ENCODE measurements at regions not wholly inside any gene's neighbourhood (a gene's known extent, or its start where the extent isn't known, plus 50 kb on each side); places are given as distances from the start of the nearest gene placed in this dataset.

DNA sequence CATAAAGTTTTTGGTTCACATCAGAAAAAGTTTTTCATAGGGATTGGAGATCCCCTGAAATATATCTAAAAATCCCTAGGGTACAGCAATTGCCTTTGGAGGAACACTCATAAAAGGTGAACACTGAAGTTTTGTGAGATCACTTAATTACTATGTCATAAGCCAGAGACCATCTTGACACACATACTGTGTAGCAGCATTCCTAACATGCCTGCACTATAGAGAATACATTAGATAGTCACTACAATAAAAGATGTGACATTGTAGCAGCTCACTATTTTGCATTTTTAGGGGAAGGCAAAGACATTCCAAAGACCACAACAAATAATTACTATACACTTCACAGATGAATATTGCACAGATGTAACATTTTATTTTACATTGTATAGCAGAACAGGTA, 779.9 kb downstream of the KCNT2 start:
- DNase-seq (ENCODE audit: low read depth): no peak

DNA sequence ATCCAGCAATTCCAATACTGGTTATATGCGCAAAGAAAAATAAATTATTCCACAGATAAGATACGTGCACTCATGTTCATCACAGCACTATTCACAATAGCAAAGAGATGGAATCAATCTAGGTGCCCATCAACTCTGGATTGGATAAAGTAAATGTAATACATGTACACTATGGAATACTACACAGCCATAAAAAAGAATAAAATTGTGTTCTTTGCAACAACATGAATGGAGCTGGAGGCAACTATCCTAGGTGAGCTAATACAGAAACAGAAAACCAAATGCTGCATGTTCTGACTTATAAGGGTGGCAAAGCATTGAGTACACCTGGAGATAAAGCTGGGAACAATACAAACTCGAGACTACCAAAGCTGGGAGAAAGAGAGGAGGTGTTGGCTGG, 787.3 kb downstream of the KCNT2 start:
- no peak for DNase-seq (ENCODE audit: low read depth)

DNA sequence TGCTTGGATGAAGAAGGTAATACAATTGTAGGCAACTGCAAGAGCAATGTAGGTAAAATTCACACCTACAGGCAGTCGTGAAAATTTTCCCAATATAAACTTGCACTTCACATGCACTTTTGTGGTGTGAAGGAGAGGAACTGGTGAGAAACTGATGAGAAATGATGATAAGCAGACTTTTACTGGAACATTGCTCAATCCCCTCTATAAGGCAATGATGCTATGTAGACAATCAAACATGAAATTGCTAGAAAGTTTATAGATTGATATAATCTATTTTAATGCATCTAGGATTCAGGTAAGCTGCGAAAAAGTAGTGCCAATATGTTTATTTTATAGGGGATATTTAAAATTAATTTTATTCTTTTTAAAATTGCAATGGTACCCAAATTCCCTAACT, 802.2 kb downstream of the KCNT2 start:
- no peak for DNase-seq (ENCODE audit: low read depth)

DNA sequence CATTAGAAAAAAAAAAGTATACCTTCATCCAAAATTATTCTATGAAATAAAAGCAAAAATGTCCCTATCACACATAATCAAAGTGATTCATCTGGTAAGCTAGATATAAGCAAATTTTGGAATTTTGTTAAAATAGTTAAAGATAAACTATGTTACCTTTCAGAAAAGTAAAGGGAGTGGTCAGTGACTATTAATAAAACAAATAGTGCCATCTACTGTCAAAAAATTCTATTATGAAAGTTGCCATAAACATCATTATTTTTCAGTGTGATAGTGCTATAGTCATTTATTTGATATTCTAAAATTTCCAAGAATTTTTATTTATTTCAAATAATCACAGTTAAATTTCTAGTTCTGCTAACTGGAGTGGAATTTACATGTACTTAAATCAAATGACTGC, 803.7 kb downstream of the KCNT2 start:
- no peak for DNase-seq (ENCODE audit: low read depth)

DNA sequence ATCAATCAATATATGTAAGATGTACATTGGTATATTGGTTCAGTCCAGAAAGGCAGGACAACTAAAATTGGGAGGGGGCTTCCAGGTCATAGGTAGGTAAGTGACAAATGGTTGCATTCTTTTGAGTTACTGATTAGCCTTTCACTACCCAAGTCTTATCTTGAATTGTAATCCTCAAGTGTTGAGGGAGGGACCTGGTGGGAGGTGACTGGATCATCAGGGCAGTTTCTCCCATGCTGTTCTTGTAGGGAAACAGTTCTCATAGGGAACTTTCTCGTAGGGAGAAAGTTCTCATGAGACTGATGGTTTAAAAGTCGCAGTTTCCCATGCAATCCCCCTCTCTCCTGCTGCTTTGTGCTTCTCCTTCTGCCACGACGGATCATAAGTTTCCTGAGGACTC, 809.2 kb downstream of the KCNT2 start:
- no peak for DNase-seq (ENCODE audit: low read depth)

DNA sequence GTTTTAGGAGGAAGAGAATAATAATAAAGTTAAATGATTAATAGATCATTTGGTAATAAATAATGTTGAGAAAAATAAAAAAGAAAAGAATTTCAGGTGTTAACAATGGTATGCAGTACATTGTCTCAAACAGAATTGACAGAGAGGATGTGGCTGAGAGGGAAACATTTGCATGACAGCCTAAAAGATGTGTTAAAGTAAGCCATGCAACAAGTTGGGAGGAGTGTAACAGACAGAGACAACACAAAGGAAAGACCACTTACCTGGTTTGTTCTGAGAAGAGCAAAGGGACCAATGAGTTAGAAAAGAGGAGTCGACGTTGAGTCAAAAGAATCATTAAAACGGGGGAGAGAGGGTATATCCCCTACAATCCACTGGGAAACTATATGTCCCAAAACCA, 814.0 kb downstream of the KCNT2 start:
- DNase-seq (ENCODE audit: low read depth): no peak

DNA sequence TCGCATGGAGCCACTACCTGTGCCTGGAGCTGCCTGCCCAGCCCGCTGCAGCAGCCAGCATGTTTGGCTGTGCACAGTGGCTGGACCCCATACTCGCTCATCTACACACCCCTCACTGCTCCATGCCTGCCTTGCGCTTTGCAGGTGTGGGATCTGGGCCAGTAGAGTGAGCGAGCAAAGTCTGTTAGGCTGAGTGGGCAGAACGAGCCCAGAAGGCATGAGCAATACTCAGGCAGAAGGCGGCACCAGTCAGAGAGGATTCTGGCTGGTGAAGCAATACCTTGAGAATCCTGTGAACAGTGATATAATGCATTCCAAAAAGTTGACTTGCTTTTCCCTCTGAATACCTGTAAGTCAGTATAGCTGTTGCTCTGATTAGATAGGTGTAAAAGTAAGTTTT, 816.4 kb downstream of the KCNT2 start:
- DNase-seq (ENCODE audit: low read depth): no peak

DNA sequence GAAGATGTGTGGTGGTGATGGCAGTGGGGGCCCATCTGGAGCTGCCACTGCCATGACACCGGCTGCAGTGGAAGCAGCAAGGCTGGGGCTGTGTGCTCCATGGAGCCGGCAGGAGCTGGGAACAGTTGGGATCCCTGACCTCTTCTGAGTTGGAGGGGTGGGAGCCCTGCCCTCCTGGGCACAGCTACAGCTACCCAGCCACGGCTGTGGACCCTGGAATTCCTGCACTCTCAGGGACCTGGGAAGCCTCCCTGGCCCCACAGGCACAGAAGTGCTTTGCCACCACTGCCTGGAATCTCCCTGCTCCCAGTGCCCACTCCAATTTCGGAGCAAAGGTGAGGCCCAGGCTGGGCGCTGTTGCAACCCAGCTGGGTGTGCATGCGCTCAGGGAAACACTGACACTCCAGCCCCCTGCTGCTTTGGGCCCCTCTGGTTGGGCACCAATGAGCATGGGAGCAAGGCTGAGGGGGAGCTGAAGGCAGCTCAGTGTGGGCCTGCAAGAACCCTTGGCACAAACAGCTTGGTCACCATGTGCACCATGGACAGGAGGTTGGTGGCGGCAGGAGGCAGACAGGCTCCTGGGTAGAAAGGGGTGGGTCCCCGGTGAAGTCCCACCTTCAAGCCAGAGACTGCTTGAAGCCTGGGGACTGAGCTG, 817.6 kb downstream of the KCNT2 start:
- no peak for DNase-seq (ENCODE audit: low read depth)

DNA sequence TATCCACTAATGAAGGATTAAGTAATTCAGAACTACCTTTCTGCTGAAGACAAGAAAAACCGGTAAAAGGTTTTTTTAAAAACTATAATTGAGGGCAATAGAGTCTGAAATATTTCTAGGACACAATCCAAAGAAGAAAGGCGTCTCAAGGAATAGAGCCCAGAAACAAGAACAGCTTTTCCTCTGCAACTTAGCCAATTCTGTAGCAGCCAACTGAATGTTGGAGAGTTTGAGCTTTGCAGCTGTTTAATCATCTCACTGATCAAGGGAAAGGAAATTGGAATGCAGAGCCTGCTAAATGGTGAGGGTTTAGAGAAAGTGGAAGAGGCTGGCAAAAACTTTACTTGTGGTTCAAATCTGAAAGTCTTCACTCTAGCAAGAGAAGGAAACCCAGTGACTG, 818.9 kb downstream of the KCNT2 start:
- DNase-seq (ENCODE audit: low read depth): no peak

DNA sequence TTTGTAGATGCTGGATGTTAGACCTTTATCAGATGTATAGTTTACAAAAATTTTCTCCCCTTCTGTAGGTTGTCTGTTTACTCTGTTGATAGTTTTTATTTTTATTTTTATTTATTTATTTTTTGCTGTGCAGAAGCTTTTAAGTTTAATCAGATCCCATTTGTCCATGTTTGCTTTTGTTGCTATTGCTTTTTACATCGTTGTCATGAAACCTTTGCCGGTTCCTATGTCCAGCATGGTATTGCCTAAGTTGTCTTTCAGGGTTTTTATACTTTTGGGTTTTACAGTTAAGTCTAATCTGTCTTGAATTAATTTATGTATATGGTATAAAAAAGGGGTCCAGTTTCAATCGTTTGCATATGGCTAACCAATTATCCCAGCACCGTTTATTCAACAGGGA, 819.5 kb downstream of the KCNT2 start:
- no peak for DNase-seq (ENCODE audit: low read depth)

DNA sequence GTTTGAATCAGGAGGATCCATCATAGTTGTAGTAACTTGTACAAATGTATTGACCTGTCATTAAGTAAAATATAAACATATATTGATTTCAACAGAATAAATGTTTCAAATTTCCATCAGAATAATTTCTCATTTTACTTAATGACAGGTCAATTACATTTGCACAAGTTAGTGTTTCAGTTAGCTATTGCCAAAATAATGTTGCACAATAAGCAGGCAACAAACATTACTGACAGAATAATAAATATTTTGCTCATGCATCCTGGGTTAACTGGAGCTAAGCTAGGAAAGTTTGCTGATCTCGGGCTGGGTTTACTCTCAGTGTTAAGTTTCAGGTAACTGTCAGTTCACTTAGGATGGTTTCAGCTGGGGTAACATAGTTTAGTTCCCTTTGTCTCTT, 822.4 kb downstream of the KCNT2 start:
- no peak for DNase-seq (ENCODE audit: low read depth)

DNA sequence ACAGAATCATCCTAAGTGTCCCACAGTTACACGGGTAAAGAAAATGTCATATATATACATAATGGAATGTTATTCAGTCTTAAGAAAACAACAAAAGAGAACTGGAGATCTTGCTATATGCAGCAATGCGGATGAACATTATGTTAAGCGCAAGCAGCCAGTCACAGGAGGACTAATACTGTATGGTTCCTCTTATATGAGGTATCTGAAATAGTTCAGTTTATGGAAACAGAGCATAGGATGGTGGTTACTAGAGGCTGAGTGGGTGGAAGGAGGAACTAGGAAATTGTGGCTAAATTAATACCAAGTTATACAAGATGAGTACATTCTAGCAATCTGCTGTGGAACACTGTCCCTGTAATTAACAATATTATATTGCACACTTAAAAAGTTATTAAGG, 834.3 kb downstream of the KCNT2 start:
- no peak for DNase-seq (ENCODE audit: low read depth)

DNA sequence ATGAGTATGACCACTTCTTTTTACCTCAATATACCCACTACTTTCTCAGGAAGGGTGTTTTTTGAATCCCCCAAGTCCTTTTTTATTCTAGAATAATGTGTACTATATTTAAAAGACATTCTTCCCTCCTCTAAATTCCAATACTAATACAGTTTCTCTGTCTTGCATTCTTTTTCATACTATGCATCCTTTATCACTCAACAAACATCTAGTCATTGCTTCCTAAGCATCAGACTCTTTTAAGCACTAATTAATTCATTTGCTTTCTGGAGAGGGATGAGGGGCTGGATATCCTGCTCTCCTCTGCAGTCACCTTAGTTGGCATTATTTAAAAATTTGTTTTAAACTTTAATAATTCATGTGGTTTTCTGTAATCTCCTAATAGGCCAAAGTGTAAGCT, 838.8 kb downstream of the KCNT2 start:
- DNase-seq (ENCODE audit: low read depth): no peak

DNA sequence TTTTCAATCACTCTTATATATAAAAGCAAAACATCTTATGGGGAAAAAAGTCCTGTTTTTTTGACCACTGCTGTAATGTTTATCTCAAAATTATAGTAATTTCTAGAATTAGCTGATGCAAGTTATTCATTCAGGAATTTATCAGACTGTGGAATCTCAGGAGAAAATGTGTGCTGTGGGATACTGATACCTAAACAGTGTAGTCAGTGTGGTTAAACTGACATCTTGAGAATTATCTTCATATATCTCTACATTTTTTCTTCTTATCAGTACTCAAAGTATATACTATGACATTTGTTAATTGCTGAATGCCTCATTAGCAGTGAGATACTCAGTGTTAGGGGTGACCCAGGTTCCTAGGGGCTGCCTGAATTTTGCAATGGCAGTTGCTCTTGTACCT, 839.3 kb downstream of the KCNT2 start:
- no peak for DNase-seq (ENCODE audit: low read depth)

DNA sequence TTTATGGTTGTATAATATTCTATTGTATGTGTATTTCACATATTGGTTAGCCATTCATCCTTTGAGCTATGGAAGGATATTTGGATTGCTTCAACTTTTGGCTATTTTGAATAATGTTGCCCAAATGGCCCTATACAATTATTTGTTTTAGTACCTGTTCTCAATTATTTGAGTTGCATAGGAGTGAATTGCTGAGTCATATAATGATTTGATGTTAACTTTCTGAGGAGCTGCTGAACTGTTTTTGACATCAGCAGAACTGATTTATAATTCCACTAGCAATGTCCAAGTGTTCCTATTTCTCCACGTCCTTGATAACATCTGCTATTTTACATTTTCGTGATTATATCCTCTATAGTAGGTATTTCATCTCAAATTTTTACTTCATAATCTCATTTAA, 839.9 kb downstream of the KCNT2 start:
- no peak for DNase-seq (ENCODE audit: low read depth)

DNA sequence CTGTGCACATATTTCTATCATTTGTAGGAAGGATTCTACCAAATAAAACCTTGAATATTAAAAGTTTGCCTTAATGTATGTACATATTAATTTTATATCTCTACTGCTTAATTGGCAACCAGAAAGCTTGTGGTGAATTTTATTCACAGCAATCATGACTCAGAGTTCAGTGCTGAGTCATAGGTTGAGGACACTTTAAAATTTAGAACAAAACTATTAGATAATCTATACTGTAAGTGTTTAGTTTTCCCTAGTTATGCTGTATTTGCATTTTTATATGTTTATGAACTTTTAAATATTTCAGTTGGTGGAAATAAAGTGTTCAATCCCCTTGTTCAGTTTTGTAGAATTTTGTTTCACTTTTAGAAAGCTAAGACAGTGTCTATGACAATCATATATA, 841.5 kb downstream of the KCNT2 start:
- DNase-seq (ENCODE audit: low read depth): peak; percentile 13

DNA sequence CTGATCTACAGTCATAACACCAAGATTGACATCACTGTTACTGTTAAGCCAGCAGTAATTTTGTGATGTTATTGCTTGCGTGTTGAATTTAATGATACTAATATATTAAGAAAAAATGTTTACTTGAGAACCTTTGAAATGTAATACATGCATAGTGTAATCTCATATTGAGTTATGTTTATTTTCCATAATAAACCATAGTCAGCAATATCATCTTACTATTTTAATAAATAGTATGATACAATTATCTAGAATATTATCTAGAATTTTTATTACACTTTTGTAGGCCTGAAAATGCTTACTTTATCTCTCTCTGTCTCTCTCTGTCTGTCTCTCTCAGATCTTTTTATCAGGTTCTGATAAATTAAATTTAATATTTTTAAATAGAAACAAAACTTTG, 843.1 kb downstream of the KCNT2 start:
- no peak for DNase-seq (ENCODE audit: low read depth)

DNA sequence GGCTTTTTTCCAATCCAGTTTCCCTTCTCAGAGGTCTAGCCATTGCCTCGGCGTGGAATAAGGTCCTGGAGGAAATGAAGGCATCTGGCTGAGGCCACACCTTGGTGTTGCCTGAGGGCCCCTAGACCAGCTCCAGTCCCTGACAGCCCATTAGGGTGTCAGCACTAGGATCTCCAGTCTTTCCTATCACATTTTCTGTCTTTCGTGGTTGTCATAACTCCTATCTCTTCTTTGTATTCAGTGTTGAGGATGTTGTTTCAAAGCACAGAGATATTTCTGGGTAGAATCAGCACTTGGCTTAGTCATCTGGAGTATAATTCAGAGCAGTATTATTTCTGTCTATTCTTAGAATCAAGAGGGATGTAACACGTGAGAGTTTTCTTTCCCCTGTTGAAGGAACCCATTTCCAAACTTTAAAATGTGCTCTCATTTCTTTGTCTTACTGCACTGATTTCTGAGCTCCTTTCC, 844.3 kb downstream of the KCNT2 start:
- DNase-seq (ENCODE audit: low read depth): no peak

DNA sequence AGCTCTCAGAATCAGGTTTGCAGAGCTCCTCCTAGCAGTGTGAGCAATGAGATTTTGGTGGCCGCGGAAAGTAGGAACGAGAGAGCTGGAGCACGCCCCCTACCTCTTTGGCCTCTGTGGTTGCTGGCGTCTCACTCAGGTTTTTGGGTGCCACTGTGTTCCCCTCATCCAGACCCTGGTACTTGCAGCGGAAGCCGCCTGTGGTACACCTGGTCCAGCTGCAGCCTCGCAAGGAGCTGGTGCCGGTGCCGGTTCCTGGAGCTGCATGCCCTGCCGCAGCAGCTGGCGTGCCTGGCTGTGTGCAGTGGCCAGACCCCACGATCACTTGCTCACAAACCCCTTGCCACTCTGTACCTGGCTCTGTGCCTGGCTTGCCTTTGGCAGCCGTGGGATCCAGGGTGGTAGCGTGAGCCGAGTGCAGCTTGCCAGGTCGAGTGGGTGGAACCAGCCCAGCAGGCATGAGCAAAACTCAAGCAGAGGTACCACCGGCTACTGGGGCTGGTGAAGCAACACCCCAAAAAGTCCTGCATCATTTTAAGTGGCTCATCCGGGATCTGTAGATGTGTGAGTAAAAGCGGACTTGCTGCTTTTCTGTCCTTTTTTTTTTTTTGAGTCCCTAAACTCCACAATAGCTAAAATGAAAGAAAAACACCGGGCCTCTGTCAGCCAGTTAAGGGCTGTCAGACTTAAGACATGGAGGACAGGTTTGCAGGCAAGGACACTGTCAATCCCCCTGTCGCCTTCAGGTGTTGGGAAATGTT, 844.9 kb downstream of the KCNT2 start:
- no peak for DNase-seq (ENCODE audit: low read depth)

DNA sequence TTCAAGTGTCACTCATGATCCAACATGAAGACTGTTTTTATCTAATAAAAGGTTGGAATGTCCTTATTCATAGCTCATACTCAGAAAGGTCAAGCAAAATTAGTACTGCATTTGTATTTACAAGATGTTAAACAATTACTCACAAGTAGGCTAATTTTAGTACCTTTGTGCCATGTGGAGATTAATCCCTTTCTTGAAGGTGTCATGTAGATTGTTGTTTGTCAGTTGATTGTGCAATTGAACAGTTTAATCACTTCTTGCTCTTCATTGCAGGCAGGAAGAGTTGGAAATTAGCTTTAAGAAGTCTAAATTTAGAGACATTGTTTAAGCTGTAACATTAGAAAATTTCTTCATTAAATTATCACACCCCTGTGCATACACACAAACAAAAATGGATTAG, 847.1 kb downstream of the KCNT2 start:
- DNase-seq (ENCODE audit: low read depth): no peak

DNA sequence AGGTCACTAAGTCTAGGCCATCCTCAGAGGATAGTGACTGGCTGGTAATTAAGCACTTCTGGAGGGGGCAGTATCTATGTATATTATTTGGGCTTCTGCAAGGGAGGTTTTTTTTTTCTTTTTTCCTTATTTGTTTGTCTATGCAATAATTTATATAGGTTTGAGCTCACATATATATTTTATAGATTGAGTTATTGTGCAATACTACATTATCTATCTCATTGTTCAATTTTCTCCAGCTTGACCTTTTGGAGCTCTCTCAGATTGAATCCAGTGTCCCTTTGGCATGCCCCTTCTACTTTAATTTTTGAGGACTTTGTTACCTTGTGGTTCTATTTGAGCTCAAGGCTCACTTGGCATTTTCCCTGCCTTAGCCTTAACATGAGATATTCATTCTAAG, 852.1 kb downstream of the KCNT2 start:
- DNase-seq (ENCODE audit: low read depth): no peak

DNA sequence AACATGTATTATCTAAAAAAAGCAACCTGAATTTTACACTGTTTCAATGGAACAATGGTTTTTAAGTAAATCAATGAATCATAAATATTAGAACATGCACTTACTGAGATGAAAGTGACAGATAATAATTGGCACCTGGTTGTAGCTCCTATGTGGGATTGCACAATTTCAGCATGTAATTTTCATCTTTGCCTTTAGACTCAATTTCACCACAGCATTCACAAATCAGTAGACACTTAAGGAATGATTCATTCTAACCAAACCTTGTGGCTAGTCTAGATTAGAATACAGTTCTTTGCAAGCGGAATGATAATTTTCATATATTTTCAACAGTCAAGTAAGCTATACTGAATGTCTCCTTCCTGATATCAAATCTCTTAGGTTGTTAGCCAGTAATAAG, 853.4 kb downstream of the KCNT2 start:
- no peak for DNase-seq (ENCODE audit: low read depth)

DNA sequence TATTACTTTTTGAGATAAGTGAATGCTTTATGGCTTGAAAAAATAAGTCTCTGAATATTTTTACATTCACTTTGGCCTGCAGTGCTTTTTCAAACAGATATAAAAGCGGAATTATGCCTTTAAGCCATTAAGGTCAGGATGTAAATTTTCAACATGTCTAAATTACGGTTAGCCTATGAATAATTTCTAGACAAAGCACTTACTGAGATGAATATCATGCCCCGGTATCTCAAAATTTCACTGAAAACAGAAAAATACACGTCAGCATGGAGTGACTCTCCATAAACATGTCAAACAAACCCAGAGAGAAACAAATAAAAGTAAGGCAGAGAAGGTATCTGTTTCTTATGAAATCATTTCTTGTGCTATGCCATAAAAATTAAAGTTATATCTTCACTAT, 853.9 kb downstream of the KCNT2 start:
- DNase-seq (ENCODE audit: low read depth): no peak

DNA sequence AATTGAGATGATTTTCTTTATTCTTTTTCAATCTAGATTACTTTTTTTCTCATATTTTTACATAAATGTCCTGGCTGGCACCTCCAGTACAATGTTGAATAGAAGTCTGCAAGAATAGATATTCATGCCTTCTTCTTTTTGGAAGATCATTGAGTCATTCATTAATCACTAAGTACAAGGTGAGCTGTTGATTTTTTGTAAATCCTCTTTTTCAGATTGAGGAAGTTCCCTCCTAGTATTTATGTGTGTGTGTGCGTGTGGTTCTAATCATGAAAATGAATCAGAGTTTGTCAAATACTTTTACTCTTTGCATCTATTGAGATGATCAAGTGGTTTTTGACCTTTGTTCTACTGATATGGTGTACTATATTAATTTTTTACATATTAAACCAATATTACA, 859.3 kb downstream of the KCNT2 start:
- no peak for DNase-seq (ENCODE audit: low read depth)
